ENCODE measurements at regions not wholly inside any gene's neighbourhood (a gene's known extent, or its start where the extent isn't known, plus 50 kb on each side); places are given as distances from the start of the nearest gene placed in this dataset.
"Not testable (repeated sequence)": the region's sequence is repeated elsewhere in the genome, so short reads cannot be mapped to it uniquely, and the experiment has no call there.

- H3K27me3 Mint-ChIP-seq (ENCODE audit: unreplicated experiment): no peaks in the 10 kb centered on the region
- no peak overlapping the region for H3K27ac Mint-ChIP-seq (ENCODE audit: unreplicated experiment)
- peaks cover 3% of the 10 kb centered on the region for H3K4me1 Mint-ChIP-seq (ENCODE audit: unreplicated experiment)
These were observed 712.0 kb upstream of the PCDH10 start for GRCh38 chr4:132437117-132437516.

GRCh38 chr4:132445386-132445785, 703.7 kb upstream of the PCDH10 start:
- no peaks in the 10 kb centered on the region for H3K9me3 Mint-ChIP-seq (ENCODE audit: unreplicated experiment)
- H3K27ac Mint-ChIP-seq (ENCODE audit: unreplicated experiment): no peak overlapping the region
- no peak for DNase-seq (ENCODE audit: low spot score)
- H3K4me1 Mint-ChIP-seq (ENCODE audit: unreplicated experiment): peaks cover 3% of the 10 kb centered on the region
- peaks cover 4% of the 10 kb centered on the region for H3K27me3 Mint-ChIP-seq (ENCODE audit: unreplicated experiment)
- TF ChIP-seq CTCF (IDR thresholded peaks at IDR 0.05; ENCODE audit: unreplicated experiment): no peak
- no peaks in the 10 kb centered on the region for H3K36me3 Mint-ChIP-seq (ENCODE audit: low read depth, unreplicated experiment)
- H3K4me3 Mint-ChIP-seq (ENCODE audit: unreplicated experiment): no peak overlapping the region

More at GRCh38 chr4:132437117-132437516, 712.0 kb upstream of the PCDH10 start:
- no peak for DNase-seq (ENCODE audit: low spot score)
- Mint-ChIP-seq H3K36me3 (ENCODE audit: low read depth, unreplicated experiment) (no peaks in the 10 kb centered on the region), H3K9me3 (ENCODE audit: unreplicated experiment) (no peaks in the 10 kb centered on the region), H3K4me3 (ENCODE audit: unreplicated experiment) (no peak overlapping the region)
- TF ChIP-seq CTCF (IDR thresholded peaks at IDR 0.05; ENCODE audit: unreplicated experiment): no peak

GRCh38 chr4:132457987-132458386, 691.1 kb upstream of the PCDH10 start:
- not testable (repeated sequence) for H3K36me3 Mint-ChIP-seq (ENCODE audit: low read depth, unreplicated experiment)

GRCh38 chr4:132479543-132479942, 669.6 kb upstream of the PCDH10 start:
- DNase-seq (ENCODE audit: low spot score): no peak
- no peak overlapping the region for H3K27ac Mint-ChIP-seq (ENCODE audit: unreplicated experiment)
- H3K9me3 Mint-ChIP-seq (ENCODE audit: unreplicated experiment): no peaks in the 10 kb centered on the region
- H3K36me3 Mint-ChIP-seq (ENCODE audit: low read depth, unreplicated experiment): no peaks in the 10 kb centered on the region
- no peaks in the 10 kb centered on the region for H3K27me3 Mint-ChIP-seq (ENCODE audit: unreplicated experiment)
- H3K4me3 Mint-ChIP-seq (ENCODE audit: unreplicated experiment): no peak overlapping the region
- no peaks in the 10 kb centered on the region for H3K4me1 Mint-ChIP-seq (ENCODE audit: unreplicated experiment)
- TF ChIP-seq CTCF (IDR thresholded peaks at IDR 0.05; ENCODE audit: unreplicated experiment): no peak

More at GRCh38 chr4:132457987-132458386, 691.1 kb upstream of the PCDH10 start:
- H3K4me3 Mint-ChIP-seq (ENCODE audit: unreplicated experiment); H3K9me3 Mint-ChIP-seq (ENCODE audit: unreplicated experiment); DNase-seq (ENCODE audit: low spot score); H3K4me1 Mint-ChIP-seq (ENCODE audit: unreplicated experiment); H3K27ac Mint-ChIP-seq (ENCODE audit: unreplicated experiment); H3K27me3 Mint-ChIP-seq (ENCODE audit: unreplicated experiment): not testable (repeated sequence)

- H3K36me3 Mint-ChIP-seq (ENCODE audit: low read depth, unreplicated experiment): no peaks in the 10 kb centered on the region
- H3K4me3 Mint-ChIP-seq (ENCODE audit: unreplicated experiment): no peak overlapping the region
- H3K4me1 Mint-ChIP-seq (ENCODE audit: unreplicated experiment): no peaks in the 10 kb centered on the region
- no peak for DNase-seq (ENCODE audit: low spot score)
- no peak overlapping the region for H3K27ac Mint-ChIP-seq (ENCODE audit: unreplicated experiment)
- TF ChIP-seq CTCF (IDR thresholded peaks at IDR 0.05; ENCODE audit: unreplicated experiment): no peak
- no peaks in the 10 kb centered on the region for H3K27me3 Mint-ChIP-seq (ENCODE audit: unreplicated experiment)
- no peaks in the 10 kb centered on the region for H3K9me3 Mint-ChIP-seq (ENCODE audit: unreplicated experiment)
These were observed 660.5 kb upstream of the PCDH10 start for GRCh38 chr4:132488555-132488954.

- no peaks in the 10 kb centered on the region for H3K9me3 Mint-ChIP-seq (ENCODE audit: unreplicated experiment)
- H3K27me3 Mint-ChIP-seq (ENCODE audit: unreplicated experiment): no peaks in the 10 kb centered on the region
- no peak overlapping the region for H3K4me3 Mint-ChIP-seq (ENCODE audit: unreplicated experiment)
- no peaks in the 10 kb centered on the region for H3K4me1 Mint-ChIP-seq (ENCODE audit: unreplicated experiment)
- DNase-seq (ENCODE audit: low spot score): no peak
- H3K27ac Mint-ChIP-seq (ENCODE audit: unreplicated experiment): no peak overlapping the region
- H3K36me3 Mint-ChIP-seq (ENCODE audit: low read depth, unreplicated experiment): no peaks in the 10 kb centered on the region
- no peak for TF ChIP-seq CTCF (IDR thresholded peaks at IDR 0.05; ENCODE audit: unreplicated experiment)
These were observed 655.6 kb upstream of the PCDH10 start for GRCh38 chr4:132493476-132493875.

GRCh38 chr4:132495267-132495812, 653.8 kb upstream of the PCDH10 start:
- H3K27me3 Mint-ChIP-seq (ENCODE audit: unreplicated experiment); H3K4me3 Mint-ChIP-seq (ENCODE audit: unreplicated experiment); H3K9me3 Mint-ChIP-seq (ENCODE audit: unreplicated experiment); H3K27ac Mint-ChIP-seq (ENCODE audit: unreplicated experiment); DNase-seq (ENCODE audit: low spot score); H3K36me3 Mint-ChIP-seq (ENCODE audit: low read depth, unreplicated experiment); H3K4me1 Mint-ChIP-seq (ENCODE audit: unreplicated experiment): not testable (repeated sequence)
